ENCODE measurements at regions not wholly inside any gene's neighbourhood (a gene's known extent, or its start where the extent isn't known, plus 50 kb on each side); places are given as distances from the start of the nearest gene placed in this dataset.

DNA sequence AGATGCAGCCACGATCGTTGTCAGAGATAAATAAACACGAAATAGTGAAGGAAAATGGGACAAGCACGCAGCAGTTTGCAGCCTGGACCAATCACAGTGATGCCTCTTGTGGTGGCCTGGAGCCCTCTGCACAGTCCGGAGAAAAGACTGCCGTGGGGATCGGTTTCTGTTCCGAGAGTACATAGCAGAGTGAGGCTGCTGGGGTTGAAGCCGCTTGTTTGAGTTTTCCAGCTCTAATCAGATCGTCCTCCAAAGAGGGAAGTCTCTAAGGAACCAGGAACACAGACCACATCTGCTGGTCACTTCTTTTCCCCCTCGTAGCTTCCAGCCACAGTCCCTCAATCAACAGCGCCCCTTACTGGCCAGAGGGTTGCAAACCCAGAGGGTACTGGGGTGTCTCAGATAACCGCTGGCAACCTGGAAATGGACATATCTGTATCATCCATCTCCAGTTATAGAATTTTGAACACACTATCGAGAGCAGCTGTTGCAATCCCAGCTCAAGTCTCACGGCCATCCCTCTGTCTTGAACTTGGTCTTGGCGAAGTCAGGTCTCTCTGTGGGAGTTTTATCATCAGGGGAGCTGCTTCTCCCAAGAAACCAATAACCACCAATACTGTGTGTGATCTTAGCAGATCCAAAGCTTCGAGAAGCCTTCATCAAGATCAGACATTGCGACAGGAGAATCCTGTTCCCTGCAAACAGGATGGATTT is 57.4 kb downstream of the OLIG1 start:
- no peaks in the 10 kb centered on the region for H3K9me3 ChIP-seq (ENCODE audit: control insufficient read depth, insufficient read depth, low read depth, low read length)
- H3K4me1 ChIP-seq (ENCODE audit: control insufficient read depth, insufficient read depth, low read length) = no peaks in the 10 kb centered on the region; the same call in 1 of the 2 replicates
- intact Hi-C loops (cut with micrococcal nuclease; ENCODE audit: unreplicated experiment) = loop anchor here (5.0 to 10.0 kb wide), 3 partner anchors 135 to 293 kb away; no protein-coding TSS in a partner anchor
- ChIA-PET POLR2A (no interaction called here), CTCF (interaction anchor here (1.0 to 1.2 kb wide), 2 partner anchors 133 to 187 kb away, joined by 3 to 5 read pairs; no protein-coding TSS in a partner anchor)
- in situ Hi-C loops (cut with HindIII; ENCODE audit: low pct_unique_long_range_greater_than_20kb, low sequenced_read_pairs) = no loop called here
- ATAC-seq = peak; percentile 92
- TF ChIP-seq TCF7L2 (IDR thresholded peaks at IDR 0.05; ENCODE audit: low read depth, low read length) (no peak), CTCF (IDR thresholded peaks at IDR 0.05) (peak; percentile 83)
- no peak overlapping the region for H3K27ac ChIP-seq (ENCODE audit: low read length)
- DNase-seq (ENCODE audit: low read depth, low spot score) = peak; percentile 33
- H3K27me3 ChIP-seq (ENCODE audit: control insufficient read depth, insufficient read depth, low read length) = peaks cover 8% of the 10 kb centered on the region
- H3K4me3 ChIP-seq (ENCODE audit: low read depth in 2 of 2, low read length in 2 of 2) = peak overlapping the region; percentile 15 to 31; a peak in 3 of 4 replicates
- BruUV-seq (replicated peaks) = no TSS peak
- no peaks in the 10 kb centered on the region for H3K36me3 ChIP-seq (ENCODE audit: control insufficient read depth, insufficient read depth, low read length)

- in situ Hi-C loops (cut with HindIII; ENCODE audit: low pct_unique_long_range_greater_than_20kb, low sequenced_read_pairs) (no loop called here), intact Hi-C loops (cut with micrococcal nuclease; ENCODE audit: unreplicated experiment) (loop anchor here (5.0 to 10.0 kb wide), 3 partner anchors 136 to 293 kb away; no protein-coding TSS in a partner anchor)
- Histone ChIP-seq H3K27me3 (ENCODE audit: control insufficient read depth, insufficient read depth, low read length) (peaks cover 8% of the 10 kb centered on the region), H3K36me3 (ENCODE audit: control insufficient read depth, insufficient read depth, low read length) (no peaks in the 10 kb centered on the region), H3K4me1 (ENCODE audit: control insufficient read depth, insufficient read depth, low read length) (no peaks in the 10 kb centered on the region; the same call in 1 of the 2 replicates), H3K9me3 (ENCODE audit: control insufficient read depth, insufficient read depth, low read depth, low read length) (no peaks in the 10 kb centered on the region), H3K27ac (ENCODE audit: low read length) (no peak overlapping the region), H3K4me3 (ENCODE audit: low read depth in 2 of 2, low read length in 2 of 2) (no peak overlapping the region)
- BruUV-seq (replicated peaks) = no TSS peak
- DNase-seq (ENCODE audit: low read depth, low spot score) (no peak), ATAC-seq (no peak)
- POLR2A ChIA-PET = no interaction called here
- CTCF ChIA-PET = interaction anchor here (1.0 to 1.2 kb wide), 2 partner anchors 134 to 187 kb away, joined by 3 to 5 read pairs; no protein-coding TSS in a partner anchor
- TF ChIP-seq, protein P1, sequence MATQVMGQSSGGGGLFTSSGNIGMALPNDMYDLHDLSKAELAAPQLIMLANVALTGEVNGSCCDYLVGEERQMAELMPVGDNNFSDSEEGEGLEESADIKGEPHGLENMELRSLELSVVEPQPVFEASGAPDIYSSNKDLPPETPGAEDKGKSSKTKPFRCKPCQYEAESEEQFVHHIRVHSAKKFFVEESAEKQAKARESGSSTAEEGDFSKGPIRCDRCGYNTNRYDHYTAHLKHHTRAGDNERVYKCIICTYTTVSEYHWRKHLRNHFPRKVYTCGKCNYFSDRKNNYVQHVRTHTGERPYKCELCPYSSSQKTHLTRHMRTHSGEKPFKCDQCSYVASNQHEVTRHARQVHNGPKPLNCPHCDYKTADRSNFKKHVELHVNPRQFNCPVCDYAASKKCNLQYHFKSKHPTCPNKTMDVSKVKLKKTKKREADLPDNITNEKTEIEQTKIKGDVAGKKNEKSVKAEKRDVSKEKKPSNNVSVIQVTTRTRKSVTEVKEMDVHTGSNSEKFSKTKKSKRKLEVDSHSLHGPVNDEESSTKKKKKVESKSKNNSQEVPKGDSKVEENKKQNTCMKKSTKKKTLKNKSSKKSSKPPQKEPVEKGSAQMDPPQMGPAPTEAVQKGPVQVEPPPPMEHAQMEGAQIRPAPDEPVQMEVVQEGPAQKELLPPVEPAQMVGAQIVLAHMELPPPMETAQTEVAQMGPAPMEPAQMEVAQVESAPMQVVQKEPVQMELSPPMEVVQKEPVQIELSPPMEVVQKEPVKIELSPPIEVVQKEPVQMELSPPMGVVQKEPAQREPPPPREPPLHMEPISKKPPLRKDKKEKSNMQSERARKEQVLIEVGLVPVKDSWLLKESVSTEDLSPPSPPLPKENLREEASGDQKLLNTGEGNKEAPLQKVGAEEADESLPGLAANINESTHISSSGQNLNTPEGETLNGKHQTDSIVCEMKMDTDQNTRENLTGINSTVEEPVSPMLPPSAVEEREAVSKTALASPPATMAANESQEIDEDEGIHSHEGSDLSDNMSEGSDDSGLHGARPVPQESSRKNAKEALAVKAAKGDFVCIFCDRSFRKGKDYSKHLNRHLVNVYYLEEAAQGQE (IDR thresholded peaks at IDR 0.05; ENCODE audit: insufficient read depth in 1 of 2, low read depth in 2 of 2, low read length in 1 of 2) = no peak
- TF ChIP-seq SIN3A (IDR thresholded peaks at IDR 0.05; ENCODE audit: borderline replicate concordance, insufficient read depth, low read depth, low read length) (no peak), POLR2AphosphoS5 (IDR thresholded peaks at IDR 0.05; ENCODE audit: low read depth, low read length) (no peak), CTCF (IDR thresholded peaks at IDR 0.05) (no peak), TCF7L2 (IDR thresholded peaks at IDR 0.05; ENCODE audit: low read depth, low read length) (no peak)
Measured at GRCh38 chr21:33127868-33128242, 57.9 kb downstream of the OLIG1 start.

All from Panc1 (cell line).